ENCODE measurements at regions not wholly inside any gene's neighbourhood (a gene's known extent, or its start where the extent isn't known, plus 50 kb on each side); places are given as distances from the start of the nearest gene placed in this dataset.

- TF ChIP-seq, protein P1, sequence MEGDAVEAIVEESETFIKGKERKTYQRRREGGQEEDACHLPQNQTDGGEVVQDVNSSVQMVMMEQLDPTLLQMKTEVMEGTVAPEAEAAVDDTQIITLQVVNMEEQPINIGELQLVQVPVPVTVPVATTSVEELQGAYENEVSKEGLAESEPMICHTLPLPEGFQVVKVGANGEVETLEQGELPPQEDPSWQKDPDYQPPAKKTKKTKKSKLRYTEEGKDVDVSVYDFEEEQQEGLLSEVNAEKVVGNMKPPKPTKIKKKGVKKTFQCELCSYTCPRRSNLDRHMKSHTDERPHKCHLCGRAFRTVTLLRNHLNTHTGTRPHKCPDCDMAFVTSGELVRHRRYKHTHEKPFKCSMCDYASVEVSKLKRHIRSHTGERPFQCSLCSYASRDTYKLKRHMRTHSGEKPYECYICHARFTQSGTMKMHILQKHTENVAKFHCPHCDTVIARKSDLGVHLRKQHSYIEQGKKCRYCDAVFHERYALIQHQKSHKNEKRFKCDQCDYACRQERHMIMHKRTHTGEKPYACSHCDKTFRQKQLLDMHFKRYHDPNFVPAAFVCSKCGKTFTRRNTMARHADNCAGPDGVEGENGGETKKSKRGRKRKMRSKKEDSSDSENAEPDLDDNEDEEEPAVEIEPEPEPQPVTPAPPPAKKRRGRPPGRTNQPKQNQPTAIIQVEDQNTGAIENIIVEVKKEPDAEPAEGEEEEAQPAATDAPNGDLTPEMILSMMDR (IDR thresholded peaks at IDR 0.05; ENCODE audit: insufficient read depth, low read length, poor library complexity, severe bottlenecking), result no peak
- no peak for TF ChIP-seq EZH2phosphoT487 (conservative IDR thresholded peaks at IDR 0.05; ENCODE audit: low read length)
These were observed 995.2 kb downstream of the ANKRD7 start for GRCh38 chr7:119219663-119220062.
